ENCODE measurements at regions not wholly inside any gene's neighbourhood (a gene's known extent, or its start where the extent isn't known, plus 50 kb on each side); places are given as distances from the start of the nearest gene placed in this dataset.

DNA sequence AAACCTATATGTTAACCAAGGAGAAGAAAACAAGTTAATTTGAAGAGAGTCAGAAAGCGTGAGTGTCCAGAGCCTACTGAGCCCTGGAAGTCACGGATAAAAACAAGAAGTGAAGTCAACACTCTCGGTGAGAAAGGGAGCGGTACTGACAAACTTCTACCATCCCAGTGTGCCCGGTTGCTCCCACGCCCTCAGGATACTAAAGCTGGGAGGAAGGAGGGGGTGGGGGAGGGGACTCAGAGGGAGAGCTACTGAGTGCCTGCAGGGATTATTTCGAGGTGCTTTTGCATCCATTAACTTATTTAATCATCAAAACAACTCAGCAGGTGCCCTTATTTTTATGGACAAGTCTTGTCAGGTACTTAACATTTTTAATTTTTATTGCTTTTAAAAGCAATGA lies 166.2 kb downstream of the ZIC5 start:
- H3K4me3 ChIP-seq (ENCODE audit: low read length), result no peak overlapping the region
- TF ChIP-seq, protein P1, sequence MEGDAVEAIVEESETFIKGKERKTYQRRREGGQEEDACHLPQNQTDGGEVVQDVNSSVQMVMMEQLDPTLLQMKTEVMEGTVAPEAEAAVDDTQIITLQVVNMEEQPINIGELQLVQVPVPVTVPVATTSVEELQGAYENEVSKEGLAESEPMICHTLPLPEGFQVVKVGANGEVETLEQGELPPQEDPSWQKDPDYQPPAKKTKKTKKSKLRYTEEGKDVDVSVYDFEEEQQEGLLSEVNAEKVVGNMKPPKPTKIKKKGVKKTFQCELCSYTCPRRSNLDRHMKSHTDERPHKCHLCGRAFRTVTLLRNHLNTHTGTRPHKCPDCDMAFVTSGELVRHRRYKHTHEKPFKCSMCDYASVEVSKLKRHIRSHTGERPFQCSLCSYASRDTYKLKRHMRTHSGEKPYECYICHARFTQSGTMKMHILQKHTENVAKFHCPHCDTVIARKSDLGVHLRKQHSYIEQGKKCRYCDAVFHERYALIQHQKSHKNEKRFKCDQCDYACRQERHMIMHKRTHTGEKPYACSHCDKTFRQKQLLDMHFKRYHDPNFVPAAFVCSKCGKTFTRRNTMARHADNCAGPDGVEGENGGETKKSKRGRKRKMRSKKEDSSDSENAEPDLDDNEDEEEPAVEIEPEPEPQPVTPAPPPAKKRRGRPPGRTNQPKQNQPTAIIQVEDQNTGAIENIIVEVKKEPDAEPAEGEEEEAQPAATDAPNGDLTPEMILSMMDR (conservative IDR thresholded peaks at IDR 0.05; ENCODE audit: low read depth, low read length), result no peak
- no peak for DNase-seq (ENCODE audit: low read depth)

DNA sequence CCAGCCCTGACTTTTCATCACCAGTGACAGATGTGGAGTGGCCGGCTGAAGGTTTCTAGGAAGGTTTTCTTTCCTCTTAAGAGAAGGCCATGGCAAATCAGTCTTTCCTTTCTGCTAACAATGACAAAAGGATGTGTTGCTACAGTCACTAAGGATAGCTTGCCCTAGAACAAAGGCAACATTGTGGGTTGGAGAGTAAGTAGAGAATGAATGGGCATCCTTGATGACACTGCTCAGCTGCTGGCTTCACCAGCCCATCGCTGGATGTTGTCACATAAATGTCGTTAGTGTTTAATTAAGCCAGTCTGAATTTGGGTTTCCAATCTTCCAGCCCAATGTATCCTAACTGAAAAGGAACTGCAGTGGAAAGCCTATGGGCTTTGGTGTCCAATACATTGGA lies 168.4 kb downstream of the ZIC5 start:
- no peak for DNase-seq (ENCODE audit: low read depth)
- H3K4me3 ChIP-seq (ENCODE audit: low read length), result no peak overlapping the region

DNA sequence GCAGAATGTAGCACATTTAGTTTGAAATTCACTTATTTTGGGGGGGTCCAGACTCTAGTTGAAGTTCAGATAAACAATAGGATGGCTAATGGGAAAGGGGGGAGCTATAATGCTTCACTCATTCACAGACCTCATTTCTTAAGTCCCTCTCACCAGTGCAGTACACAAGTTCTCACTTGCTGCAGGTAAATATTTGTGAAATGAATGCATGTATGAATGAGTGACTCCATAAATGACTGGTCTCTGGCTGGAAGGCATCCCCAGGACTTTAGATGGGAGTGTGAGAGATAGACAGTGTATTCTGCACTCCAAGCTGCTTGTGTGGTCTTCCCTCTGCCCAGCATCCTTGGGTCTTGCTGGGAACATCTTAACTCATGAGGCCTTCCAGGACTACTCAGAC lies 169.2 kb downstream of the ZIC5 start:
- DNase-seq (ENCODE audit: low read depth), result no peak
- no peak overlapping the region for H3K4me3 ChIP-seq (ENCODE audit: low read length)
- TF ChIP-seq, protein P1 (conservative IDR thresholded peaks at IDR 0.05; ENCODE audit: low read depth, low read length), result no peak

More for the DNA sequence above, 168.4 kb downstream of the ZIC5 start:
- TF ChIP-seq, protein P1 (conservative IDR thresholded peaks at IDR 0.05; ENCODE audit: low read depth, low read length), result no peak

DNA sequence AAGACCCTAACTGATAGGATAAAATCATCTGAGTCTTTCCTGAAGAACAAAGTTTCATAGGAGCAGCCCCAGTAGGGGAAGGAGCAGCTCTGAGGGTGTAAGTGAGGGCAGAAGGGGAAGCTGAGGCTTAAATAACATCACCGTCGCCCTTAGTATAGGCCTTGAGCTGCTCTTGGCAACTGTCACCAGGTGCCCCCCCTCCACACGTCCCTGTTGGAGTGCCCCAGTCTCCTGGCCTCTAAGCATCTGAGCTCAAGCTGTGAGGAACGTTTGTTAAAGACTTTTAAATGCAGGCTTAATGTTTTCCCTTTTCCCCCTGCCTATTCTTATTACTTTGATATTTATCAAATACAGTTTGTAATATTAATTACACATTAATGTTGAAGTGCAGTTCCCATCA lies 170.6 kb downstream of the ZIC5 start:
- TF ChIP-seq, protein P1 (conservative IDR thresholded peaks at IDR 0.05; ENCODE audit: low read depth, low read length), result no peak
- no peak overlapping the region for H3K4me3 ChIP-seq (ENCODE audit: low read length)
- no peak for DNase-seq (ENCODE audit: low read depth)

DNA sequence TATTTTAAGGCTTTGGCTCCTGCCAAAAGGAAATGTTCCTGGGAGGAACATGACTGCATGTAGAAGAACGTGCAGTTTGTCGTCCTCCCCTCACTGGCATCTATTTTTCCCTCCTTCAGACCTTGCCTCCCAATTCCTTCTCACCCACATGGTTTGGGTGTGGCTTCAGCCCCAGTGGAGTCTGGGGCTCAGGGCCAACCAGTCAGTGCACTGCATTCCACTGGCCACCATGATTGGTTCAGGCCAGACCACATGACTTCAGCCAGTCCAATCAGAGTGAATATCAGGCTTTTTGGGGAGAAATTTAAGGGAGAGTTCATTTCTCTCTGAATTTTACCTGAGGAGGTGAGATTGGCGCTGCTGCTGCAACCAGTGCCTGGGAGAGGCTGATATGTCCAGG lies 171.6 kb downstream of the ZIC5 start:
- no peak for DNase-seq (ENCODE audit: low read depth)
- TF ChIP-seq, protein P1 (conservative IDR thresholded peaks at IDR 0.05; ENCODE audit: low read depth, low read length), result no peak
- H3K4me3 ChIP-seq (ENCODE audit: low read length), result no peak overlapping the region

DNA sequence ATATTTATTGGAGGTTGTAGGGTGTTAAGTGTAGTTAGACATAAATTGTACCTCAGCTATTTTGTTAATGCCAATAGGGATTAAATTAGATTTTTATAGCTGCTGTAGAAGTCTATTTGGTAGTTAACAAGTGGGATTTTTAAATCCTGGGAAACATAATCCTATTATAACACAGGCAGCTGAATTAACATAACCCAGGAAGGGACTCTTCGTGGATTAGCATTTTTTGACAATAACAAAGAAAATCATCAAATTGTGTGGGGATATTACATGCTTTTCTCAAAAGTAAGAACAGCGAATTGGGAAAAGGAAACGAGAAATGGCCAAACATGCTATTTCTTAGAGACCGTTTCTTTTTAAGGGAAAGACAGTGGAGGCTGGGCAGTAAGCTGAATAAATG lies 172.8 kb downstream of the ZIC5 start:
- no peak overlapping the region for H3K4me3 ChIP-seq (ENCODE audit: low read length)
- TF ChIP-seq, protein P1 (conservative IDR thresholded peaks at IDR 0.05; ENCODE audit: low read depth, low read length), result no peak
- no peak for DNase-seq (ENCODE audit: low read depth)

DNA sequence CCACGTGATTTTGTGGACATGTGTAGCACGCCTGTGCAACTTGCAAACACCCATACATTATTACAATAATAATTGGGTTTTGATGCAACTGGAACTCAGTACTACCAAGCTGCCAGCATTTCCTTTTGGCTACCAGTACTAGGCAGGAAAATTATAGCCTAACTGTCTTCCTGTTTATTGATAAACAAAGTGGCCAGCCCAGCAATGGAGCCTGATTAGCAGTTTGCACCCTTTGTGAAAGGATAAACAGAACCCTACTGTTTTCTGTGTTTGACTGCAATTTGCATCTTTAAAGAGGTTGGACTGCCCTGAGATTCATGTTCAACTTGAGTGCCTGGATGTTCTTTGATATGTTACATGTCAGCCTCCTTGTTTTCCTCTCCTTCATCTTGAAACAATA lies 173.9 kb downstream of the ZIC5 start:
- no peak overlapping the region for H3K4me3 ChIP-seq (ENCODE audit: low read length)
- TF ChIP-seq, protein P1 (conservative IDR thresholded peaks at IDR 0.05; ENCODE audit: low read depth, low read length), result no peak
- no peak for DNase-seq (ENCODE audit: low read depth)
